ENCODE measurements at regions not wholly inside any gene's neighbourhood (a gene's known extent, or its start where the extent isn't known, plus 50 kb on each side); places are given as distances from the start of the nearest gene placed in this dataset.

DNA sequence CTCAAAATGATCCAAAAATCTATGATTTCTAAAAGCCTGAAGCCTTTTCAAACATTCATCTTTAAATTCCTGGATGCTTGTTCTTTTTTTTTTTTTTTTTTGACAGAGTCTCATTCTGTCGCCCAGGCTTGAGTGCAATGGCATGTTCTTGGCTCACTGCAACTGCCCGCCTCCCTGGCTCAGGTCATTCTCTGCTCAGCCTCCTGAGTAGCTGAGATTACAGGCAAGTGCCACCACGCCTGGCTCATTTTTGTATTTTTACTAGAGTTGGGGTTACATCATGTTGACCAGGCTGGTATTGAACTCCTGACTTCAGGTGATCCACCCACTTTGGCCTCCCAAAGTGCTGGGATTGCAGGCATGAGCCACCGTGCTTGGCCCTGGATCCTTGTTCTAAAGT lies 649.5 kb downstream of the XIRP2 start:
- Histone ChIP-seq H3K4me3 (no peak overlapping the region), H3K36me3 (no peaks in the 10 kb centered on the region), H3K4me1 (ENCODE audit: insufficient read depth) (no peaks in the 10 kb centered on the region), H3K9me3 (no peaks in the 10 kb centered on the region), H3K27ac (no peak overlapping the region), H3K27me3 (no peaks in the 10 kb centered on the region)
- WGBS, 3 donors: 84 to 93% (median 90%) methylated on average over 4 of the region's 4 CpGs
- DNase-seq: no peak
- intact Hi-C loops (cut with DNase I): no loop called here
- no peak for TF ChIP-seq POLR2A (IDR thresholded peaks at IDR 0.05)
- TF ChIP-seq, protein P1, sequence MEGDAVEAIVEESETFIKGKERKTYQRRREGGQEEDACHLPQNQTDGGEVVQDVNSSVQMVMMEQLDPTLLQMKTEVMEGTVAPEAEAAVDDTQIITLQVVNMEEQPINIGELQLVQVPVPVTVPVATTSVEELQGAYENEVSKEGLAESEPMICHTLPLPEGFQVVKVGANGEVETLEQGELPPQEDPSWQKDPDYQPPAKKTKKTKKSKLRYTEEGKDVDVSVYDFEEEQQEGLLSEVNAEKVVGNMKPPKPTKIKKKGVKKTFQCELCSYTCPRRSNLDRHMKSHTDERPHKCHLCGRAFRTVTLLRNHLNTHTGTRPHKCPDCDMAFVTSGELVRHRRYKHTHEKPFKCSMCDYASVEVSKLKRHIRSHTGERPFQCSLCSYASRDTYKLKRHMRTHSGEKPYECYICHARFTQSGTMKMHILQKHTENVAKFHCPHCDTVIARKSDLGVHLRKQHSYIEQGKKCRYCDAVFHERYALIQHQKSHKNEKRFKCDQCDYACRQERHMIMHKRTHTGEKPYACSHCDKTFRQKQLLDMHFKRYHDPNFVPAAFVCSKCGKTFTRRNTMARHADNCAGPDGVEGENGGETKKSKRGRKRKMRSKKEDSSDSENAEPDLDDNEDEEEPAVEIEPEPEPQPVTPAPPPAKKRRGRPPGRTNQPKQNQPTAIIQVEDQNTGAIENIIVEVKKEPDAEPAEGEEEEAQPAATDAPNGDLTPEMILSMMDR (IDR thresholded peaks at IDR 0.05): no peak
- no peak for TF ChIP-seq EP300 (IDR thresholded peaks at IDR 0.05)

DNA sequence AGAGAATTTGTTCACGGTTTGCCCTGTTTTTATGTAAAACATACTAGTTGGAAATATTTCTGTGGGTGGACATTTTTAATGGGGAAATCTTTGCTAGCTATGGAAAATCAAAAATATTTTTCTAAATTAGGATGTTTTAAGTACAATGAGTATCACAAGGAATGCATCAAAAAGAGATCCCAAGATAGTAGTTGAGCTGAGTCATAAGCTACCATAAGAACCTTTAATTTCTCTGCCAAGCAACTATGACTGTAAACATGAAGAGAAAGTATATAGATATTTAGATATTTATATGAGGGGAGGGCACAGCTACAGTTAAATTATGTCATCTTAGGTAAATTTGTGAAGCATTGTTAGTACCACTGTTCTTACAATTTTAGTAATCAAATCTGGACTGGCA lies 646.2 kb downstream of the XIRP2 start:
- H3K9me3 ChIP-seq: no peaks in the 10 kb centered on the region
- DNase-seq: no peak
- no peak overlapping the region for H3K27ac ChIP-seq
- TF ChIP-seq EP300 (IDR thresholded peaks at IDR 0.05) (no peak), POLR2A (IDR thresholded peaks at IDR 0.05) (no peak)
- TF ChIP-seq, protein P1 (IDR thresholded peaks at IDR 0.05): no peak
- H3K27me3 ChIP-seq: no peaks in the 10 kb centered on the region
- H3K4me3 ChIP-seq: no peak overlapping the region
- no peaks in the 10 kb centered on the region for H3K36me3 ChIP-seq
- intact Hi-C loops (cut with DNase I): no loop called here
- 75 to 81% (median 78%) methylated on average over 1 of the region's 1 CpG for WGBS, 3 donors
- no peaks in the 10 kb centered on the region for H3K4me1 ChIP-seq (ENCODE audit: insufficient read depth)

DNA sequence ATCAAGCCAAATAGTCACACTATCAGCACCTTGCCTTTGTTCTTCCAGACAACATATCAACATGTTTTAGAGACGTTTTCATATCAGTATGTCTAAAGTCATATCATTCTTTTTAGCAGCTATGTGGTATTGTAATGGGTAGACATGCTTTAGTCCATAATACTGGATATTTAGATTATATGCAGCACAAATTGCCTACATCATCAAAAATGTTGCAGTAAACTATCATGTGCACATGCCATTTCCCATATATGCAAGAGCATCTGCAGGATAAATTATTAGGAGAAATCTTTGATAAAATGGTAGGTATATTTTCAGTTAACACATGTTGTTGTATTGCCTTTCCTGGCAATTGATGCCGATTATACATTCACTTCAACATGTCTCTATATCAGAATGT lies 636.5 kb downstream of the XIRP2 start:
- Histone ChIP-seq H3K27ac (no peak overlapping the region), H3K4me3 (no peak overlapping the region), H3K9me3 (no peaks in the 10 kb centered on the region), H3K36me3 (no peaks in the 10 kb centered on the region), H3K4me1 (ENCODE audit: insufficient read depth) (no peaks in the 10 kb centered on the region), H3K27me3 (no peaks in the 10 kb centered on the region)
- intact Hi-C loops (cut with DNase I): no loop called here
- TF ChIP-seq POLR2A (IDR thresholded peaks at IDR 0.05) (no peak), EP300 (IDR thresholded peaks at IDR 0.05) (no peak)
- TF ChIP-seq, protein P1 (IDR thresholded peaks at IDR 0.05): no peak
- WGBS, 3 donors: 31 to 53% (median 44%) methylated on average over 2 of the region's 2 CpGs
- DNase-seq: no peak

DNA sequence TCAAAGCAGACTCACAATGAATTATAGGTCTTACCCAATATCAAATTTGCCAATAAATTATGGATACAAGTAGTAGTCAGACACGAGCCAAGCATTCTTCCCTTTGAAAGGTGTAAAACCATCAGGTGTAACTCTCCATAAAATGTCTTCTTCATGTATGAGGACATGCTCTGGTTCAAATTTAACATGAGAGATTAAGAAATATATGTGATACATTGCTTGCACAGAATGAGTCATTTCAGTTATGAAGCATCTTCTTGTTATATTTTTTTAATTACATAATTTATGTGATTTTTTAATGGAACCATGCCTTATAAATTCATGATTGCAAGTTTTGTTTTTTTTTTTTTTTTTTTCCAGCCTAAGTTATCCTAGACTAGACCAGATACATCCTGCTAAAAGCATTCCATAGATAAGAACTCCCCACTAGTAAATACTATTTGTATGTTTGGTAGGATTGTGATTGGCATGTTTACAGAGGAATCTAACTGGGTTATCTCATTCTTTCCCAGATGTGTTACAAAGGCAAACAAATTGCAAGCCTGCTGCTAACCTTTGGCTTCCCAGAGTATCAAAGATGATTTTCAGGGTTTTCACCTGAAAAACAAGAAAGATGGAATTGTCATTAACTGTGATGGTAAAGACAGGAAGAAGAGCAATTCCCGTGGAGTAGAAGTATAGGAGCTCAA lies 621.9 kb downstream of the XIRP2 start:
- WGBS, 3 donors: 31 to 40% (median 38%) methylated on average over 2 of the region's 2 CpGs
- DNase-seq: no peak
- H3K36me3 ChIP-seq: no peaks in the 10 kb centered on the region
- no peak overlapping the region for H3K27ac ChIP-seq
- TF ChIP-seq, protein P1 (IDR thresholded peaks at IDR 0.05): no peak
- TF ChIP-seq POLR2A (IDR thresholded peaks at IDR 0.05): no peak
- no peak for TF ChIP-seq EP300 (IDR thresholded peaks at IDR 0.05)
- no peaks in the 10 kb centered on the region for H3K9me3 ChIP-seq
- intact Hi-C loops (cut with DNase I): no loop called here
- H3K27me3 ChIP-seq: no peaks in the 10 kb centered on the region
- H3K4me1 ChIP-seq (ENCODE audit: insufficient read depth): no peaks in the 10 kb centered on the region
- H3K4me3 ChIP-seq: no peak overlapping the region
